ENCODE measurements at regions not wholly inside any gene's neighbourhood (a gene's known extent, or its start where the extent isn't known, plus 50 kb on each side); places are given as distances from the start of the nearest gene placed in this dataset.
A peak's percentile ranks its signal among the peaks of the same experiment; 100 is the strongest.

- no peaks in the 10 kb centered on the region for H3K9me3 ChIP-seq (ENCODE audit: control insufficient read depth, low read length)
- ATAC-seq = peak; percentile 85 to 90
- 24% methylated on average over 14 of the region's 14 CpGs for WGBS
- no peak overlapping the region for H3K27ac ChIP-seq (ENCODE audit: low read length)
- DNase-seq = peak; percentile 85 to 87 (median 86)
- H3K4me3 ChIP-seq (ENCODE audit: low read length) = no peak overlapping the region
- peaks cover 2% of the 10 kb centered on the region for H3K4me1 ChIP-seq (ENCODE audit: control insufficient read depth, insufficient read depth, low read length)
- intact Hi-C loops (cut with DNase I) = loop anchor here in 2 of 4 donors (10.0 kb wide), 1 partner anchor 110 kb away; no protein-coding TSS in a partner anchor
- H3K27me3 ChIP-seq (ENCODE audit: control insufficient read depth, insufficient read depth) = no peaks in the 10 kb centered on the region
These were observed 58.6 kb upstream of the SNX9 start for GRCh38 chr6:157764178-157765068.

GRCh38 chr6:157766901-157767774 lies 55.9 kb upstream of the SNX9 start:
- no peak for DNase-seq
- WGBS = 93% methylated on average over 11 of the region's 11 CpGs
- ATAC-seq = no peak
- Histone ChIP-seq H3K4me1 (ENCODE audit: control insufficient read depth, insufficient read depth, low read length) (no peaks in the 10 kb centered on the region), H3K27me3 (ENCODE audit: control insufficient read depth, insufficient read depth) (no peaks in the 10 kb centered on the region), H3K4me3 (ENCODE audit: low read length) (no peak overlapping the region), H3K27ac (ENCODE audit: low read length) (no peak overlapping the region), H3K9me3 (ENCODE audit: control insufficient read depth, low read length) (no peaks in the 10 kb centered on the region)
- intact Hi-C loops (cut with DNase I) = loop anchor here in 2 of 4 donors (10.0 kb wide), 1 partner anchor 108 kb away; no protein-coding TSS in a partner anchor

- H3K4me3 ChIP-seq (ENCODE audit: low read length) = no peak overlapping the region
- no peak for ATAC-seq
- peak overlapping the region; percentile 30 for H3K27ac ChIP-seq (ENCODE audit: low read length)
- DNase-seq = no peak
- no peaks in the 10 kb centered on the region for H3K9me3 ChIP-seq (ENCODE audit: control insufficient read depth, low read length)
- WGBS = 93% methylated on average over 3 of the region's 3 CpGs
- H3K4me1 ChIP-seq (ENCODE audit: control insufficient read depth, insufficient read depth, low read length) = no peaks in the 10 kb centered on the region
- intact Hi-C loops (cut with DNase I) = loop anchor here in 2 of 4 donors (10.0 kb wide), 1 partner anchor 107 kb away; no protein-coding TSS in a partner anchor
- no peaks in the 10 kb centered on the region for H3K27me3 ChIP-seq (ENCODE audit: control insufficient read depth, insufficient read depth)
These were observed 55.3 kb upstream of the SNX9 start for GRCh38 chr6:157767775-157768156.

- DNase-seq (no peak), ATAC-seq (no peak)
These were observed 54.7 kb upstream of the SNX9 start for GRCh38 chr6:157768304-157768703.

GRCh38 chr6:157768863-157769551 lies 54.0 kb upstream of the SNX9 start:
- ATAC-seq = no peak
- intact Hi-C loops (cut with DNase I) = loop anchor here in 2 of 4 donors (10.0 kb wide), 1 partner anchor 106 kb away; no protein-coding TSS in a partner anchor
- Histone ChIP-seq H3K27ac (ENCODE audit: low read length) (no peak overlapping the region), H3K4me1 (ENCODE audit: control insufficient read depth, insufficient read depth, low read length) (no peaks in the 10 kb centered on the region), H3K4me3 (ENCODE audit: low read length) (no peak overlapping the region), H3K9me3 (ENCODE audit: control insufficient read depth, low read length) (no peaks in the 10 kb centered on the region), H3K27me3 (ENCODE audit: control insufficient read depth, insufficient read depth) (no peaks in the 10 kb centered on the region)
- DNase-seq = no peak
- WGBS = 72% methylated on average over 13 of the region's 13 CpGs

More at GRCh38 chr6:157768304-157768703, 54.7 kb upstream of the SNX9 start:
- 89% methylated on average over 6 of the region's 6 CpGs for WGBS
- H3K4me3 ChIP-seq (ENCODE audit: low read length) = no peak overlapping the region
- H3K9me3 ChIP-seq (ENCODE audit: control insufficient read depth, low read length) = no peaks in the 10 kb centered on the region
- H3K27me3 ChIP-seq (ENCODE audit: control insufficient read depth, insufficient read depth) = no peaks in the 10 kb centered on the region
- H3K4me1 ChIP-seq (ENCODE audit: control insufficient read depth, insufficient read depth, low read length) = no peaks in the 10 kb centered on the region
- H3K27ac ChIP-seq (ENCODE audit: low read length) = no peak overlapping the region
- intact Hi-C loops (cut with DNase I) = loop anchor here in 2 of 4 donors (10.0 kb wide), 1 partner anchor 106 kb away; no protein-coding TSS in a partner anchor

GRCh38 chr6:157769776-157770426 lies 53.1 kb upstream of the SNX9 start:
- DNase-seq (no peak), ATAC-seq (no peak)
- intact Hi-C loops (cut with DNase I) = loop anchor here in 2 of 4 donors (10.0 kb wide), 1 partner anchor 105 kb away; no protein-coding TSS in a partner anchor
- 93% methylated on average over 10 of the region's 10 CpGs for WGBS
- H3K27ac ChIP-seq (ENCODE audit: low read length) = no peak overlapping the region
- H3K4me3 ChIP-seq (ENCODE audit: low read length) = no peak overlapping the region
- H3K27me3 ChIP-seq (ENCODE audit: control insufficient read depth, insufficient read depth) = no peaks in the 10 kb centered on the region
- no peaks in the 10 kb centered on the region for H3K4me1 ChIP-seq (ENCODE audit: control insufficient read depth, insufficient read depth, low read length)
- H3K9me3 ChIP-seq (ENCODE audit: control insufficient read depth, low read length) = no peaks in the 10 kb centered on the region

GRCh38 chr6:157770946-157771345 lies 52.1 kb upstream of the SNX9 start:
- no peak overlapping the region for H3K27ac ChIP-seq (ENCODE audit: low read length)
- DNase-seq (no peak), ATAC-seq (no peak)
- no peaks in the 10 kb centered on the region for H3K27me3 ChIP-seq (ENCODE audit: control insufficient read depth, insufficient read depth)
- no peaks in the 10 kb centered on the region for H3K9me3 ChIP-seq (ENCODE audit: control insufficient read depth, low read length)
- intact Hi-C loops (cut with DNase I) = no loop called here
- H3K4me1 ChIP-seq (ENCODE audit: control insufficient read depth, insufficient read depth, low read length) = no peaks in the 10 kb centered on the region
- WGBS = 92% methylated on average over 1 of the region's 1 CpG
- H3K4me3 ChIP-seq (ENCODE audit: low read length) = no peak overlapping the region

GRCh38 chr6:157772820-157773219 lies 50.2 kb upstream of the SNX9 start:
- intact Hi-C loops (cut with DNase I) = no loop called here

More at GRCh38 chr6:157772820-157773219, 50.2 kb upstream of the SNX9 start:
- H3K4me1 ChIP-seq (ENCODE audit: control insufficient read depth, insufficient read depth, low read length) = no peaks in the 10 kb centered on the region
- no peak overlapping the region for H3K27ac ChIP-seq (ENCODE audit: low read length)
- H3K4me3 ChIP-seq (ENCODE audit: low read length) = no peak overlapping the region
- no peaks in the 10 kb centered on the region for H3K9me3 ChIP-seq (ENCODE audit: control insufficient read depth, low read length)
- ATAC-seq (no peak), DNase-seq (no peak)
- H3K27me3 ChIP-seq (ENCODE audit: control insufficient read depth, insufficient read depth) = no peaks in the 10 kb centered on the region
- 85% methylated on average over 10 of the region's 10 CpGs for WGBS

Measured in right cardiac atrium (tissue), 5 donors.